Nephron progenitor cell (in vitro differentiated cells): ENCODE measurements at regions not wholly inside any gene's neighbourhood (a gene's known extent, or its start where the extent isn't known, plus 50 kb on each side); places are given as distances from the start of the nearest gene placed in this dataset.
A peak's percentile ranks its signal among the peaks of the same experiment; 100 is the strongest.

ENCODE experiments used
- DNase-seq: peaks from one replicate; pipeline ENCODE4 v3.0.0; 2021
- H3K27ac Mint-ChIP-seq: 2 replicates; pipeline ENCODE4 v1.8.0; 2021; ENCODE audit warnings: mild to moderate bottlenecking, moderate library complexity, mixed read lengths
- H3K27me3 Mint-ChIP-seq: 2 replicates; pipeline ENCODE4 v1.8.0; 2021; ENCODE audit warnings: mild to moderate bottlenecking, low read depth, mixed read lengths; ENCODE audit not compliant: poor library complexity
- H3K36me3 Mint-ChIP-seq: 2 replicates; pipeline ENCODE4 v1.8.0; 2021; ENCODE audit warnings: low read depth, mixed read lengths
- H3K4me1 Mint-ChIP-seq: 2 replicates; pipeline ENCODE4 v1.8.0; 2021; ENCODE audit warnings: mixed read lengths
- H3K4me3 Mint-ChIP-seq: 2 replicates; pipeline ENCODE4 v1.8.0; 2021; ENCODE audit warnings: mild to moderate bottlenecking, moderate library complexity, mixed read lengths
- H3K9me3 Mint-ChIP-seq: 2 replicates; pipeline ENCODE4 v1.8.0; 2021; ENCODE audit warnings: mild to moderate bottlenecking, moderate library complexity, mixed read lengths
- TF ChIP-seq, protein P1 (sequence below): fragments of 200-600 bp; sonication (generic); IDR thresholded peaks from 2 replicates; pipeline ENCODE4 v1.5.0; 2021; ENCODE audit warnings: antibody characterized with exemption

DNA sequence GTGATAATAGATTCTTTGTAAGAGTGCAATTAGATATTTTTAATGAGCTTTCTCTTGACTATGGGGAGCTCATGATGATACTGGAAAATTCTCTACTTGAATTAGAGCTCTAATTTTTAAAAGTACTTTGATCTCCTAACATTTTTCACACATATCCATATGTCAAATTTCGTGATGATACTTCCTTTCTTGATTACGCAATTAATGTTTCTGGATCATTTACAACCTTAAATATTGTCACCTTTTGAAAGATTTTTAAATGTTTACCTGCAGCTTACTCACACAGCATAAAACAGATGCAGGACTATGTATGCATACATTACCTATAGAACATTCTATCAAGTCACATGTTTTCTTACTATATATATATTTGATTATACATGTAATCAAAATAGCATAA is 598.5 kb upstream of the DSEL start:
- no peak overlapping the region for H3K27ac Mint-ChIP-seq
- no peak overlapping the region for H3K4me3 Mint-ChIP-seq
- no peak for DNase-seq
- H3K9me3 Mint-ChIP-seq: no peaks in the 10 kb centered on the region
- TF ChIP-seq, protein P1, sequence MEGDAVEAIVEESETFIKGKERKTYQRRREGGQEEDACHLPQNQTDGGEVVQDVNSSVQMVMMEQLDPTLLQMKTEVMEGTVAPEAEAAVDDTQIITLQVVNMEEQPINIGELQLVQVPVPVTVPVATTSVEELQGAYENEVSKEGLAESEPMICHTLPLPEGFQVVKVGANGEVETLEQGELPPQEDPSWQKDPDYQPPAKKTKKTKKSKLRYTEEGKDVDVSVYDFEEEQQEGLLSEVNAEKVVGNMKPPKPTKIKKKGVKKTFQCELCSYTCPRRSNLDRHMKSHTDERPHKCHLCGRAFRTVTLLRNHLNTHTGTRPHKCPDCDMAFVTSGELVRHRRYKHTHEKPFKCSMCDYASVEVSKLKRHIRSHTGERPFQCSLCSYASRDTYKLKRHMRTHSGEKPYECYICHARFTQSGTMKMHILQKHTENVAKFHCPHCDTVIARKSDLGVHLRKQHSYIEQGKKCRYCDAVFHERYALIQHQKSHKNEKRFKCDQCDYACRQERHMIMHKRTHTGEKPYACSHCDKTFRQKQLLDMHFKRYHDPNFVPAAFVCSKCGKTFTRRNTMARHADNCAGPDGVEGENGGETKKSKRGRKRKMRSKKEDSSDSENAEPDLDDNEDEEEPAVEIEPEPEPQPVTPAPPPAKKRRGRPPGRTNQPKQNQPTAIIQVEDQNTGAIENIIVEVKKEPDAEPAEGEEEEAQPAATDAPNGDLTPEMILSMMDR: no peak
- no peaks in the 10 kb centered on the region for H3K27me3 Mint-ChIP-seq
- H3K36me3 Mint-ChIP-seq: no peaks in the 10 kb centered on the region
- H3K4me1 Mint-ChIP-seq: no peaks in the 10 kb centered on the region

DNA sequence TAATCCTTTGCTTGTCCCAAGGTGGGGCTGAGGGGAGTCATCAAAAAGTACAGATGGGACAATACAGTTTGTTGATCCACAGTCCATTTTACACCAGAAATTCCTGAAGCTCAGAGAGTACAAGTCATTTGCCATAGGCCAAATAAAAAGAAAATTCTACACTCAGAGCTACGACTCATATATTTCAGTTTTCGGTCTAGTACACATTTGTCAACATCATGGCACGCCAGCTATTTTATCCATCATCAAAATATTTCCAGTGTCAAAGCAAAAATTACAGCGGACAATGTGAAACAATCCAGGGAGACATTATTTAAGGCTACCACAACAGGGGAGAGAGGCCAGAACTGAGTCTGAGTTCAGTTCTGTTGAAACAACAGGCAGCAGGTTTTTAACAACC is 587.5 kb upstream of the DSEL start:
- Mint-ChIP-seq H3K9me3 (no peaks in the 10 kb centered on the region), H3K27me3 (no peaks in the 10 kb centered on the region), H3K36me3 (no peaks in the 10 kb centered on the region), H3K27ac (peak overlapping the region; percentile 27), H3K4me1 (no peaks in the 10 kb centered on the region), H3K4me3 (no peak overlapping the region)
- TF ChIP-seq, protein P1: no peak
- no peak for DNase-seq

DNA sequence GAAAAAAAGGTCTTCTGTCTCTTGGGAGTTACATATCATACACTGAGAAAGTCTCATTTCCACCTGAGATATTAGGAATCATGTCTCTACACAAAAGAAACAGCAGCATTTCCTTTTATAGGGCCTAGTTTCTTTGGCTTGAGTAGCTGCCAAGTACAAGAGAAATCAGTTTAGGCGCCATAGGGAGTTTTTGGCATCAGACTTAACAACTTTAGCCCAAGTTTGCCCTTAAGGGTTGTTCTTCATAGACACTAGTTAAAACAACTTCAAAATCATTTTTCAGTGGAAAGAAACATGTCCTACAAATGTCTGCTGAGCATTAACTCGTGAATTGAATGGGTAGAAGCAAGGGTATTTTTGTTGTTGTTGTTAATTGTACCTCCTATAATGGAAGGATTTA is 587.0 kb upstream of the DSEL start:
- DNase-seq: no peak
- H3K4me3 Mint-ChIP-seq: no peak overlapping the region
- H3K9me3 Mint-ChIP-seq: no peaks in the 10 kb centered on the region
- TF ChIP-seq, protein P1: no peak
- H3K27me3 Mint-ChIP-seq: no peaks in the 10 kb centered on the region
- H3K4me1 Mint-ChIP-seq: no peaks in the 10 kb centered on the region
- no peaks in the 10 kb centered on the region for H3K36me3 Mint-ChIP-seq
- H3K27ac Mint-ChIP-seq: no peak overlapping the region

DNA sequence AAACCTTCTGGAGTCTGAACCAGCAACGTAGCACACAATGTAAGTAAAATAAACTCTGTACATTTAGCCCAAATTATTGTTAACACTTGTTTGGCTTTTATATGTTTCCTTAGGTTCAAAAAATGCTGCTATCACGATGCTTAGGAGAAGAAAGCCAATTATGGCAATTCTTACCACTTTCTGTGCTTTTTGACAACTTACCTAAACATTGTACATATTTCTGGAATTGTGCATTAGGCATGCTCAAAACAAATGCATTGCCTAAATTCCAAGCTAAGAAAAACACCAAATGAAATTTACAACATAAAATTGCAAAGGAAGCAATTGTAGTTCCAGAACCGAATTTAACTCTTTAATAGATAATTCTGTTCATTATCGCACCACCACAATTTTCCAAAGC is 585.6 kb upstream of the DSEL start:
- no peak overlapping the region for H3K4me3 Mint-ChIP-seq
- H3K4me1 Mint-ChIP-seq: no peaks in the 10 kb centered on the region
- no peaks in the 10 kb centered on the region for H3K9me3 Mint-ChIP-seq
- no peaks in the 10 kb centered on the region for H3K27me3 Mint-ChIP-seq
- no peaks in the 10 kb centered on the region for H3K36me3 Mint-ChIP-seq
- DNase-seq: no peak
- TF ChIP-seq, protein P1: no peak
- H3K27ac Mint-ChIP-seq: no peak overlapping the region

DNA sequence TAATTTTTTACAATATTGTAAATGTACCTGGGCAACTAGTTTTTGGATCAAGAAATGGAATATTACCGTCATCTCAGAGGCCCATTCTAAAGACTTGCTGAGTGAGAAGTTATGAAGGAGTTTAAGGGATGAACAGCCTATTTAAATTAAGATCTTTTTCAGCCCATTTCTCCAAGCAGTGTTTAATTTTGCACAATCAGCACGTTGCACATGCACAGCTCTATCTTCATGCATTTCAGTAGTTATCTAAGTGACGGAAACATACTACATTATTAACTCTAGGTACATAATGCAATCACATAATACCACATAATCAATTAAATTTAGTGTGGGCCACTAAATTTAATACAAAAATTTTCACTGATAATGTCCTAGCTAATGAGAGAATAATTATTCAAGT is 582.1 kb upstream of the DSEL start:
- H3K4me3 Mint-ChIP-seq: no peak overlapping the region
- H3K27ac Mint-ChIP-seq: no peak overlapping the region
- TF ChIP-seq, protein P1: no peak
- no peaks in the 10 kb centered on the region for H3K4me1 Mint-ChIP-seq
- H3K9me3 Mint-ChIP-seq: no peaks in the 10 kb centered on the region
- no peaks in the 10 kb centered on the region for H3K36me3 Mint-ChIP-seq
- no peak for DNase-seq
- H3K27me3 Mint-ChIP-seq: no peaks in the 10 kb centered on the region

DNA sequence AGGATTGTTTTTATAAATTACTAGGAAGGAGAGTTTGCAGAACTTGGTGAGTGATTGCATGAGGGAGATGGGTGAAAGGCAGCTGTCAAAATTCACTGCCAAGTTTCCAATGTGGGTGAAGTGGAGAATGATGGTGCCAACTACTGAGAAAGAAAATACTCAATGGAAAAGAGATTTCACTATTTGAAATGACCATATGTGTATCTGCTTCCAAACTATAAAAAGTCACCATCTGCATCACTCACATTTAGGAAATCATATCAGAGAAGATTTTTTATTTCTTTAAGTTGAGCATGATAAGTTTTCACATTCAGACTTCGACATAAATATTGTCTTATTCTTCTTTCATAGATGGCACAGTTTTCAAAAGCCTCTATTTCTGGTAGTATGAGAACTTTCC is 570.0 kb upstream of the DSEL start:
- H3K4me3 Mint-ChIP-seq: no peak overlapping the region
- no peaks in the 10 kb centered on the region for H3K4me1 Mint-ChIP-seq
- no peaks in the 10 kb centered on the region for H3K36me3 Mint-ChIP-seq
- no peak overlapping the region for H3K27ac Mint-ChIP-seq
- no peaks in the 10 kb centered on the region for H3K9me3 Mint-ChIP-seq
- DNase-seq: no peak
- no peaks in the 10 kb centered on the region for H3K27me3 Mint-ChIP-seq
- TF ChIP-seq, protein P1: no peak
